ENCODE measurements at regions not wholly inside any gene's neighbourhood (a gene's known extent, or its start where the extent isn't known, plus 50 kb on each side); places are given as distances from the start of the nearest gene placed in this dataset.
"Not testable (repeated sequence)": the region's sequence is repeated elsewhere in the genome, so short reads cannot be mapped to it uniquely, and the experiment has no call there.

DNA sequence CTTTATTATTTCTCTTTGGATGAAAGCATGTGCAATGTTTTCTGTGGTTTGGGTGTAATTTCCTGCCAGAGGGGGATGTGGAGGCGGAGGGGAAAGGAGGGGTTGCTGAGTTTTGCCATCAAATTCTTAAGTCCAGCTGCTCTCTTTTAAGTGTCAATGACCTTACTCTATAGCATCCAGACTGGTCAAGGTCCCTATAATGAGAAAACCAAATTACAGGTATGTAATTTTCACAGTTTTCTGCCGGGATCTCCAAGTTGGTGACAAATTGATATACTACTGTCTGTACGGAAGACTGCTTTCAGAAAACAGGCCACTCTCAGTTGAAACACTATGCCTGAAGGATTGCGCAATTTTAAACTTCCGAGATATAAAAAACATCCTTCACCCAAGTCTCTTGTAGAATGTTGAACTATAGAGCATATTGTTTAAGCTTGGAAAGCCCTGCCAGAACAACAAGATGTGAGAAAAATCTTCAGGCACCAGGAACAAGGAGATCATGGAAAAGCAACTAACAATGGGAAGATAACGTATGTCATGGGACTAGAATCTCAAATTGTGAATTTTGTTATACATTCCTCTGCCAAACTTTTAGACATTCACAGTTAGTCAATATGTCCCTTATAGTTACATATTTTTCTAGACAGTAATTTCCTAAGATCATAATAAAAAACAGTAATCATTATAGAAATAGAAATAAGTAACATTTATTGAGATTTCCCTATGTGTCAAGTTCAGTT, 300.7 kb upstream of the SATB1 start:
- DNase-seq = no peak

DNA sequence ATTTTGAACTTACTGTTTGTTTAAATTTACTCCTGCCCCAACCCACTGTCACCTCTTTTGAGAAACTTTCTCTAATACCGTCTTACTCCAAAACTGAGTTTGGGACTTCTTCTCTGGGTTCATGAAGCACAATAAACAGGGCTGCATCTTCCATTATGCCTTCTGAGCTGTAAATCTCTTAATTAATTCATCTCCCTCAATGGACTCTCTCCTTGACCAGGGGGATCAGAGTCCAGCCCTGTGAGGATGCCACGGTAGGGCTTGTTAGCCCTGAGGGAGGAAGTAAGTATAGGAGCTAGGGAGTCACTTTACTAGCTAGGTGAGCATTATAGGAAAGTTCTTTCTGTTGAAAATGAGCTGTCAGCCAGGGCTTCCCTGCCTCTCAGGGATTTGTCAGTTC, 299.3 kb upstream of the SATB1 start:
- no peak for DNase-seq

DNA sequence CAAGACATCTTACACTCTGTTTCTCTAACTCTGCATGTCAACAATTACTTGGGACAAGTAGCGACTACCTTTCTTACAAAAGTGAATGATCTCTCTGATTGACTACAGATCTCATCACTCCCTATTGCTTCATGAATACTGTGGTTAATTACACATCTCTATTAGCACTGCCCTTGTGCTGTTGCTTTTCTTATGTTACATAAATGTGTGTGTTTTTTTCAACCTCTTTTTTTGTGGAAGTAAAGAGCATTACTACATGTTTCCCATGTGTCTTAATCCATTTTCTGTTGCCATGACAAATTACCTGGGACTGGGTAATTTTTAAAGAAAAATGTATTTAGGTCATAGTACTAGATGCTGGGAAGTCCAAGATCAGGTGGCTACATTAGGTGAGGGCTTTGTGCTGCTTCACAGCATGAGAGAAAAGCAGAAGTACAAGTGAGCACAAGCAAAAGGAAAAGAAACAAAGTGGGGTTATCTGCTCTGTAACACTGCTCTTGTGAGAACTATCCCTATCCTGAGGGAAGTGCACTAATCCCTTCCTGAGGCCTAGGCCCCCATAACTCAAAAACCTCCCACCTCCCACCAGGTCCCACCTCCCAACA, 298.2 kb upstream of the SATB1 start:
- no peak for DNase-seq

DNA sequence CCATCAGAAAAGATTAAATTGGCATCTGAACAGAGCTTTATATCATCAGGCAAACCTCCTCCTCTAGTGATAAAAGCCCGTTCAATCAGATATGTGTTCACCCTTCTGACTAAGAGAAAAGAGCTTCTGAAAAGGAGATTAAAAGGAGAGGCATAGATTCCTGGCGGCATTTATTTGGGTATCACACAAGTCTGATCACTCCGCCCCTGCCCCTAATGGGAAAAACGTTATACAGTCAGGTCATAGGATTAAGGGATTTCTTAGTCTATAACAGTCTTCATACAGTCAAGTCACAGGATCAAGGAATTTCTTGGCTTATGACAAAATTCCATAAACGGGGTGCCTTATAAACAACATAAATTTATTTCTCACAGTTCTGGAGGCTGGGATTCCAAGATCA, 295.4 kb upstream of the SATB1 start:
- DNase-seq = no peak

DNA sequence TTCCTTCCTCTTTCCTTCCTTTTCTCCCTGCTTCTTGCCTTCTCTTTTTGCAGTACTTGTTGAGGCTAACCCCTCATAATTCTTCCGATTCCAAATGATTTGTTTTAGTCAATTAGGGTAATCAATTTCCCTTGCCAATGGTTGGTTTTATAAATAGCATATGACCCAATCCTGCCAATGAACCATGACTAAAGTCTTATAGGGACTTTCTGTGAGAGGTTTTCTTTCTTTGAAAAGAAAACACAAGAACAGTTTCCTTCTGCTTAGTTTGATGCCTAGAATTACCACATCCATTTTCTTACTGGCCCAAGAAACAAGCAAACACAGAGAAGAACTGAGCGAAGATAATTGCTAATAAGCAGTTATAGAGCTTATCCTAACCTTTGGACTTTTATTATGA, 292.5 kb upstream of the SATB1 start:
- no peak for DNase-seq

DNA sequence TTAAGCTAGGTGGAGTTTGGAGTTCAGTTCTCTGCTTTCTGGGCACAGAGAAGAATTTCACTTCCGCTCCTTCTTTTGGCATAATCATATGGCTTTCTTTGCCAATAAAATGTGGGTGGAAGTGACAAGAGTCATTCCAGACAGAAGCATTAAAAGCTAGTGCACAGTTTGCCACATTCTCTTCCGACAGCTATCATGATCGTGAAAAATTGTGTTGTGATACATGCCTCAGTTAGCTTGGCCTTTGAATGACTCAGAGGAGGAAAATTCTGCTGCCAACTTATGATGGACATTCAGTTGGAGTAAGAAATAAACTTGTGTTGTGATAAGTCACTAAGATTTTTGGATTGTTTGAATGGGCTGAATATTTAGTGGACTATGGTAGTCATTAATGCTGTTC, 291.7 kb upstream of the SATB1 start:
- no peak for DNase-seq

- DNase-seq = no peak
Measured at GRCh38 chr3:18716101-18716500, 291.0 kb upstream of the SATB1 start.

DNA sequence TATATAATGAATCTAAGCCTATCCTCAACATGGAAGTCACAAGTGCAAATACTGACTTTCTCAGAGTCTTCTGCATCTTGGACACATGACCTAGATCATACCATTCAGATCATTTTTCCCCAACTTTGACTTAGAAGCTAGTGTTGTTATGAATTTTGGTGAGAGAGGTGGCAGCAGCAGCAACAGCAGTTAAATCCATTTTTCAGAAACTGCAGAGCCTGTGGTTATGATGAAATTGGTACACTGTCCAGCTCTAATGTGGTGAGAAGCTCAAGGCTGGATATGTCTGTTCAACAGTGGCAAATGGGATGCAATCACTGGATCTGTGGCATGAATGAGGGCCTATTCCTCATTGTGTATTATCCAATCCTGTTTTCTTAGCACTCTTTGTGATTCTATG, 290.1 kb upstream of the SATB1 start:
- DNase-seq = no peak

DNA sequence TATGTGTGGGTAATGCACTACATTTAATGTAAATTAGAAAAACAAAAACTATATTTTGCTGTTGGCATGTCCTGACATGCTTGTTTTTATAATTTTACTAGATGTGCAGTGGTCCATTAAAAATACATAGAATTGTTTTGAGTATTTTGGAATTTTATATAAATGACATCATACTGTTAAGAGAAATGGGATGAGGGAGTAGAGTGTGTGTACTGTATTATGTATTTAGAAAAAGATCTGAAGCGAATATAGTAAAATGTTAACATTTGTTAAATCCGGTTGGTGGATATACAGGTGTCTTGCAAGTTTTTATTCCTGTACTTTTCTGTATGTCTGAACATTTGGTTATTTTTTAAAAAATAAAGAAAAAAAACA, 288.4 kb upstream of the SATB1 start:
- DNase-seq = no peak

DNA sequence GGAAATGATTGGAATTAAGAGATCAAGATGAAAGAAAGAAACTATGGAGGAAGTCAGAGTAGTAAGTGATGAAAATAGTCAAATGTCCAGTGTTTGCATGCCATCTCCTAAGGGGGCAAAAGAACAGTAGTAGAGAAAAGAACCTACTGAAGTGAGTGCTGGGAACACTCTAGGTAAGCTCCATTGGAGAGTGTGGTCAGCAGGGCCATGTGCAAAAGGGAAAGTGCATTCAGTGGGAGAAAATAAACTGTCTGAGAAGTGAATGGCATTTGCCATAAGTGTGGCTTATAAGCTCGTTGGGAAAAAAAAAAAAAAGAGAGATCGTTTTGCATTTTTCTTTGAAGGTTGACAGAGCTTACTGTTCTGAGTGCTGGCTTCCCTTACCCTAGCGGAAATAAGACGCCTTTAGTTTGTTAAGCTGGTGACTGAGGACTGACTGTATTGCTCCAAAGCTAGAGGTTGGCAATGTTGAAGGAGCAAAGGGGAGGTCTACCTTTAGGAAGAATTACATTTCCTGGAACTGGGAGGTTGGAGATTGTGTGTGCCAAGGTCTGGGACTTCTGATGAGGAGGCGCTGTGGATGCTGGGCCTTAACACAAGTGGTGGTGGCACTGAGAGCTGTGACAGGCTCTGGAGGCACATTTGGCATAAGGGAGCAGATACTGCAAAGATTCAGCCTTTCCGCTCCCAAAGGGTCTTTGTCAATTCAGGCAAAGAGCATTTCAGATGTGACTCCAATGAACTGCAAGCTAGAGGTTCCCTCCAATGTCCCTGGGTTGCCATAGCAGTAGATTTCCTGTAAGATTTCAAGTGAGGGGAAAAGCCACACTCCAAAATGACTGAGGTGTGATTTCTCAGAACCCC, 287.8 kb upstream of the SATB1 start:
- no peak for DNase-seq

GRCh38 chr3:18704326-18704725, 279.2 kb upstream of the SATB1 start:
- no peak for DNase-seq

GRCh38 chr3:18703798-18704197, 278.7 kb upstream of the SATB1 start:
- no peak for DNase-seq

DNA sequence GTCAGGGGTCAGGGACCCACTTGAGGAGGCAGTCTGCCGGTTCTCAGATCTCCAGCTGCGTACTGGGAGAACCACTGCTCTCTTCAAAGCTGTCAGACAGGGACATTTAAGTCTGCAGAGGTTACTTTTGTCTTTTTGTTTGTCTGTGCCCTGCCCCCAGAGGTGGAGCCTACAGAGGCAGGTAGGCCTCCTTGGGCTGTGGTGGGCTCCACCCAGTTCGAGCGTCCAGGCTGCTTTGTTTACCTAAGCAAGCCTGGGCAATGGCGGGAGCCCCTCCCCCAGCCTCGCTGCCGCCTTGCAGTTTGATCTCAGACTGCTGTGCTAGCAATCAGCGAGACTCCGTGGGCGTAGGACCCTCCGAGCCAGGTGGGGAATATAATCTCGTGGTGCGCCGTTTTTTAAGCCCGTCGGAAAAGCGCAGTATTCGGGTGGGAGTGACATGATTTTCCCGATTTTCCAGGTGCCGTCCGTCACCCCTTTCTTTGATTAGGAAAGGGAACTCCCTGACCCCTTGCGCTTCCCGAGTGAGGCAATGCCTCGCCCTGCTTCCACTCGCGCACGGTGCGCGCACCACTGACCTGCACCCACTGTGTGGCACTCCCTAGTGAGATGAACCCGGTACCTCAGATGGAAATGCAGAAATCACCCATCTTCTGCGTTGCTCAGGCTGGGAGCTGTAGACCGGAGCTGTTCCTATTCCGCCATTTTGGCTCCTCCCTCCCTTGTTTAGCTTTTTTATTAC, 268.6 kb upstream of the SATB1 start:
- not testable (repeated sequence) for DNase-seq

DNA sequence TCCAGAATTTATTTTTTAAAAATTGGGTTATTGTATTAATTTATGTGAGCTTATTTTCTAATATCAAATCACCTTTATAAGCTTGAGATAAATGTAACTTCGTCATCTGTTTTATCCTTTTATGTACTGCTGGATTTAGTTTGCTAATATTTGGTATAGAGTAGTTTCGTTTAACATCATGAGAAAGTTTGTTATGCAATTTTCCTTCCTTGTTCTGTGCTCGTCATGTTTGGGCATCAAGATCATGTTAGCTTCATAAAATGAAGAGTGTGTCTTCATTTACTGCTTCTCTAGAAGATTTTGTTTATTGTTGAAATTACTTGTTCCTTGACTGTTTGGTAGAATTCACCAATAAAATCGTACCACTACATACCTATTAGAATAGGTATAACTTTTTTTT, 262.1 kb upstream of the SATB1 start:
- no peak for DNase-seq

DNA sequence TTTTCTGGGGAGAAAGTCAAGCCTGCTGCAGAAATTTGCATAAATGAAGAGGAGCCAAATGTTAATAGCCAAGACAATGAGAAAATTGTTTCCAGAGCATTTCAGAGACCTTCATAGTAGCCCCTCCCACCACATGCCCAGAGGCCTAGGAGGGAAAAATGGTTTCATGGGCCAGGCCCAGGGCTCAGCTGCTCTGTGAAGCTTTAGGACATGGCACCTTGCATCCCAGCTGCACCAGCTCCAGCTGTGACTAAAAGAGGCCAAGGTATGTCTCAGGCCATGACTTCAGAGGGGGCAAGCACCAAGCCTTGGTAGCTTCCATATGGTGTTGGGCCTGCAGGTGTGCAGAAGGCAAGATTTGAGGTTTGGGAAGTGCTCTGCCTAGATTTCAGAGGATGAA, 258.8 kb upstream of the SATB1 start:
- DNase-seq = no peak

GRCh38 chr3:18681818-18682345, 256.7 kb upstream of the SATB1 start:
- no peak for DNase-seq

- no peak for DNase-seq
Measured at GRCh38 chr3:18680758-18681157, 255.6 kb upstream of the SATB1 start.

- no peak for DNase-seq
Measured at GRCh38 chr3:18679238-18679637, 254.1 kb upstream of the SATB1 start.

- no peak for DNase-seq
Measured at GRCh38 chr3:18675197-18675596, 250.1 kb upstream of the SATB1 start.

DNA sequence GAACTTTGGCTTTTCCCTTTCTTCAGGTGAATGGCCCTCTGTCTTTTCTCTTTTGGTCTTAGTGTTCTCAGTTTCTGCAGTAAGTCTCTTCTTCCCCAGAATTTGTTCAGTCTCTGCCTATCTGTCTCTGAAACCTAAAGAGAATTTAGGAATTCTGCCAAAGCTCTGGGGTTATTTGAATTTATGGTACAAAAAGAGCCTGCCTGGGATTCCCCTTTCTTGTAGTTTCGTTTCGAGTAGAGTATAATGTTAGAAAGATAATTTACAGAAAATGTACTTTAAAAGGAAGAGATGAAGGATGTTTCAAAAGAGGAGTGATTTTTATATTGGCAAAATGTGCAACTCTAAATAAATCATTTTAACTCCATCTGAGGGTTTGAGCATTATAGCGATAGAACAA, 247.4 kb upstream of the SATB1 start:
- no peak for DNase-seq

DNA sequence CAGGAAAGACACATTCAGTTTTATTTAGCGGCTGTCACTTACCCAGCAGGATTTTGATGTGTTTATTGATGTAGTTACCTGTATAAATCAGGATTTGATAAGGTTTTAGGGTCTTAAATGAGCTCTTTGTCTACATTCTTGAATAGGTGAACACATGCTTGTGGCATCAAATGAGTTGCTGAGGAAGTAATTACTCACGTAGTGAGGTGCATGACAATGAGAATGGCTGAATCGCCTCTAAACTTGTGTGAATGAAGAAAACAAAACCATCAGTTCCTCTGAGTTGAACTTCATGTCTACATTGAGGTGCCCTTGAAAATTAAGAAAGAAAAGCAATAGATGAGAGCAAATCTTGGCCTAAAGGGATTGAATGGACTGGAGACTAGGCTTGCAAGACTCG, 245.6 kb upstream of the SATB1 start:
- DNase-seq = no peak

- DNase-seq = no peak
Measured at GRCh38 chr3:18669374-18669773, 244.2 kb upstream of the SATB1 start.

DNA sequence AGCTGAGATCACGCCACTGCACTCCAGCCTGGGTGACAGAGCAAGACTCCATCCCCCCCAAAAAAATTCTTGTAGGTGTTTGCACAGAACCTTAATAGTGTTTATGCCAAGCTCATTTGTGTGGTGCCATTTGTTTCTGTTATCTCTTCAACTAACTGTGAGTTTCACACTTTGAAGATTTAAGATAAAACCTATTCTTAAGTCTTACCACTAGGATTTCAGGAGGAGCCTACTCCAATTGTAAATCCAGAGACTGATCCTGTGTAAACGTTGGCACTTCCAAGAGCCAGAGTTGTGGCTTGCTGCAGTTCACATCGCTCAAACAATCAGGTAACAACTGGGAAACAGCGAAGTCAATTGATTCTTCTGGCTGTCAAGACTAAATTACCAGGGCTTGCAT, 242.4 kb upstream of the SATB1 start:
- DNase-seq = no peak

All from cerebellar nuclear complex (tissue), 1 donor.